Chondrocyte (in vitro differentiated cells): ENCODE measurements at regions not wholly inside any gene's neighbourhood (a gene's known extent, or its start where the extent isn't known, plus 50 kb on each side); places are given as distances from the start of the nearest gene placed in this dataset.

ENCODE experiments used
- DNase-seq: peaks from one replicate; pipeline ENCODE4 v3.0.0; 2021; ENCODE audit warnings: mixed read lengths, low spot score
- H3K27ac Mint-ChIP-seq: one replicate; pipeline ENCODE4 v1.8.0; 2021; ENCODE audit warnings: mild to moderate bottlenecking, moderate library complexity, mixed read lengths; ENCODE audit not compliant: unreplicated experiment
- H3K27me3 Mint-ChIP-seq: 2 replicates; pipeline ENCODE4 v1.8.0; 2021; ENCODE audit warnings: low read depth, mixed read lengths
- H3K36me3 Mint-ChIP-seq: 2 replicates; pipeline ENCODE4 v1.8.0; 2021; ENCODE audit warnings: low read depth, mixed read lengths
- H3K4me1 Mint-ChIP-seq: 2 replicates; pipeline ENCODE4 v1.8.0; 2021; ENCODE audit warnings: low read depth, mild to moderate bottlenecking, mixed read lengths
- H3K4me3 Mint-ChIP-seq: one replicate; pipeline ENCODE4 v1.8.0; 2021; ENCODE audit warnings: mild to moderate bottlenecking, moderate library complexity, mixed read lengths; ENCODE audit not compliant: unreplicated experiment
- H3K9me3 Mint-ChIP-seq: 2 replicates; pipeline ENCODE4 v1.8.0; 2021; ENCODE audit warnings: low read depth, mixed read lengths
- CTCF ChIP-seq: fragments of 200-600 bp; sonication (generic); IDR thresholded peaks from 2 replicates; pipeline ENCODE4 v1.5.0; 2021; ENCODE audit warnings: antibody characterized with exemption, mild to moderate bottlenecking, moderate library complexity

- DNase-seq = no peak
- Mint-ChIP-seq H3K9me3 (peaks cover 8% of the 10 kb centered on the region), H3K4me1 (peaks cover 45% of the 10 kb centered on the region), H3K27me3 (no peaks in the 10 kb centered on the region), H3K27ac (no peak overlapping the region), H3K4me3 (no peak overlapping the region), H3K36me3 (no peaks in the 10 kb centered on the region)
- TF ChIP-seq CTCF = no peak
Observed at GRCh38 chr2:237269138-237269875, 144.7 kb downstream of the COL6A3 start.

- Mint-ChIP-seq H3K4me3 (no peak overlapping the region), H3K27me3 (no peaks in the 10 kb centered on the region), H3K27ac (peak overlapping the region; percentile 42), H3K36me3 (no peaks in the 10 kb centered on the region), H3K9me3 (peaks cover 8% of the 10 kb centered on the region), H3K4me1 (peaks cover 37% of the 10 kb centered on the region)
- no peak for TF ChIP-seq CTCF
- no peak for DNase-seq
Observed at GRCh38 chr2:237270520-237270919, 143.4 kb downstream of the COL6A3 start.

GRCh38 chr2:237271698-237272652, 142.0 kb downstream of the COL6A3 start:
- TF ChIP-seq CTCF = no peak
- Mint-ChIP-seq H3K36me3 (peaks cover 1% of the 10 kb centered on the region), H3K4me3 (no peak overlapping the region), H3K4me1 (peaks cover 37% of the 10 kb centered on the region), H3K27me3 (no peaks in the 10 kb centered on the region), H3K27ac (peak overlapping the region; percentile 81), H3K9me3 (peaks cover 12% of the 10 kb centered on the region)
- no peak for DNase-seq
